GM21360 (cell line): ENCODE measurements at regions not wholly inside any gene's neighbourhood (a gene's known extent, or its start where the extent isn't known, plus 50 kb on each side); places are given as distances from the start of the nearest gene placed in this dataset.
"Not testable (repeated sequence)": the region's sequence is repeated elsewhere in the genome, so short reads cannot be mapped to it uniquely, and the experiment has no call there.

Experiments
- ATAC-seq: cut with Tn5 transposase; IDR thresholded peaks from one replicate; pipeline ENCODE4 v1.9.1; 2021; ENCODE audit warnings: mild to moderate bottlenecking, moderate library complexity; ENCODE audit not compliant: unreplicated experiment

DNA sequence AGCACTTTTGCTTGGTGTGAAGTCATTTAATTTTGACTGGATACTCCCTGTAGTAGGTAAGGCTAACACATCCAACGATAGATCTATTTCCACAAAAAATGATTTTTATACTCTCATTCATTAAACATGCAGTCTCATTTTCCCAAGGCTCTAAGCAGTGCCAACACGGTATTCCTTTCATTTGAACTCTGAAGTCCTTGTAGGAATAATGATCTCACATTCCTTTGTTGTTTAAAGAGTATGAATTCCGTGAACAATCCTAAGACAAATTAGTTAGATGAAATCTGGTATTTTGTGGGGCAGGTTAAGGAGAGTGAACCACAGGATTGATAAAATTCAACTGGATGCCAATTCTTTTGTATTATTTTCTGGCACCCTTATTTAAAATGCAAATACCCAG lies 66.6 kb downstream of the LACC1 start:
- ATAC-seq = no peak

DNA sequence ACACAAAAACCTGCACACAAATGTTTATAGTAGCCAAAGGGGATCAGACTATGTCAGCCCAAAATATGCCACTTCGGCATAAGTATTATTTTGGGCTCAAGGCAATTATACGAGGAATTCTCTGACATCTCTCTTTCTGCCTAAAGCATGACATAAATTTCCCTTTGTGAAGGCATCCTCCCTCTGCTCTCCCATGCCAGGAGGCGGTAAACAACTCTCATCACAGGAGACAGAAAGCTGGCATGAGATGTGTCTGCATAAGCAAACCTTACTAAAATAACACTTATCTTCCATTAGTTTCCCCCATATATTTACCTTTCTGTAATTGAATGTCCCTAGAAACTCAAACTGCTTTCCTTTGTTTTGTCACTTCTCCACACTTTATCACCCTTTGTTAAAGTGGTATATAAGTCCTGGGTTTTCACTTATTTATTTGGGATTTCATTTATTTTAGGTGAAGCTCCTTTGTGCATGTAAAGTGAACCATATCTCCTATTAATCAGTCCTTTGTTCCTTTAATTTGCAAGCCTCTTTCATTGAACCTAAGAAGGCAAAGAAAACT lies 68.3 kb downstream of the LACC1 start:
- ATAC-seq = no peak

DNA sequence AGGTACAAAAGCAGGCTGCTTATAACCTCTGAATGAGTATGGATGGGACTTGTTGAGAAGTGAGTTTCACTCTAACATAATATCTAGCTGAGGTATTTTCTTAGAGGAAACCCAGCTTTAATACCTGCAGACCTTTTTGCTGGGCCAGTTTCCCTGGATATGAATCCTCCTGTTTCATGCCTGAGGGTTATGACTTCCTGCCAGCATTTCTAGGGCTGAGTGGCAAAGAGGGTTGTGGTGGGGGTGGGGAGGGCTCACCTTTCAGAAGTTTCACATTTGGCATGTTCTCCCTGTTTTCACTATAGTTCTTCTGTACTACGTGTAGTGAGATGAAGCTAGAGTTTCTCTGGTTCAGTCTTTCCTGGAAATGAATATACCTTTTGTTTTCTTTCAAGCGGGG lies 73.7 kb downstream of the LACC1 start:
- no peak for ATAC-seq

DNA sequence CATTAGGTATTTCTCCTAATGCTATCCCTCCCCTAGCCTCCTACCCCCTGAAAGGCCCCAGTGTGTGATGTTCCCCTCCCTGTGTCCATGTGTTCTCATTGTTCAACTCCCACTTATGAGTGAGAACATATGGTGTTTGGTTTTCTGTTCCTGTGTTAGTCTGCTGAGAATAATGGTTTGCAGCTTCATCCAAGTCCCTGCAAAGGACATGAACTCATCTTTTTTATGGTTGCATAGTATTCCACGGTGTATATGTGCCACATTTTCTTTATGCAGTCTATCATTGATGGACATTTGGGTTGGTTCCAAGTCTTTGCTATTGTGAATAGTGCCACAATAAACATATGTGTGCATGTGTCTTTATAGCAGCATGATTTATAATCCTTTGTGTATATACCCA lies 77.3 kb downstream of the LACC1 start:
- ATAC-seq = not testable (repeated sequence)

DNA sequence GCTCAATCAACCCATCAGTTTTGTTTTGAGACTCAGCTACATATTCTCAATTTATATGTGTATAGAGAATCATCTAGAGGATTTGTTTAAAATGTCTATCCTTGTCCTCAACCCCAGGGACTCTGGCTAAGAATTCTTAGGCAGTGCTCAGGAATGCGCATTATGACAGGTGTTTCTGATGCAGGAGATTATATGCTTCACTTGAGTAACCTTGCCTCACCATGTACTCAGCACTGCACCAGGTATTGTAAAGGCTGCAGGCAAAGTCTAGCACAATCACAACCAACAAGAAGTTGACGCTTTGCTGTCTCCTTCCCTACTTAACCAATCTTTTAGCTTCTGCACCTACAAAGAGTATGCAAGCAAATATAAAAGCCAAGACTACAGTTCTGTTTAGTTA lies 79.6 kb downstream of the LACC1 start:
- ATAC-seq = no peak

DNA sequence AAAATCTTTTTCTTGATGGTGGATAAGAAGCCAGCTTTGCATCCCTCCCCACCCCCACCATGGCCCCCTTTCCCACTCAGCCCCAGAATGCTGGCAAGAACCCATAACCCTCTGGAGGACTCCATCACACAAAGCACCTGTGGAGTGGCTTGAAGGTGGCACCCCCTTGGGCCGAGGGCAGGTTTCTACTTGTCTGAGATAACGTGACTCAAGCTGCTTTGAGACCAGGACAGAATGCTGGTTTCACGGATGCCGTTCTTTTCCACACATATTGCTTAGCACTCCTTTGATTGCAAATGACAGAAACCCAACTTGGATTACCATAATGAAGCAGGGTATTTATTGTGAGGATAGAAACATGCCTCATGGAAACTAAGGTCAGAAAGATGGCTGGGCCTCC lies 82.2 kb downstream of the LACC1 start:
- no peak for ATAC-seq

DNA sequence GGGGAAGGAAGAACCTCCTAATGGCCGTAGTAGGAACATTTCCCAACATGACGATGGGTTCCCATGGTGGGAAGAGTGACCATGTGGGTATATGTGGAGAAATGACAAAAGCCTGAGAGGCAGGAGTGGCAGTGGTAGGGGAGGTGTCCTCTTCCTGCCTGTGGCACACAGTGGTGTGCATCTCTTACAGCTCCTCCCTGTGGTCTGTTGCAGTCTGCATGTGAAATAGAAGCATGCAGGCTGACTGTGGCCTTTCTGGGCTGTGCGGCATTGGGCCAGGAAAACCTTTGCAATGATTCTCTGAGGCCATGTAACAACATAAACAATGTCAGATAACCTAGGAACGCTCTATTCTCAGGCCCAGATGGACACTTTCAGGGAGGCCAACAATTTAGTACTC lies 84.0 kb downstream of the LACC1 start:
- ATAC-seq = no peak

DNA sequence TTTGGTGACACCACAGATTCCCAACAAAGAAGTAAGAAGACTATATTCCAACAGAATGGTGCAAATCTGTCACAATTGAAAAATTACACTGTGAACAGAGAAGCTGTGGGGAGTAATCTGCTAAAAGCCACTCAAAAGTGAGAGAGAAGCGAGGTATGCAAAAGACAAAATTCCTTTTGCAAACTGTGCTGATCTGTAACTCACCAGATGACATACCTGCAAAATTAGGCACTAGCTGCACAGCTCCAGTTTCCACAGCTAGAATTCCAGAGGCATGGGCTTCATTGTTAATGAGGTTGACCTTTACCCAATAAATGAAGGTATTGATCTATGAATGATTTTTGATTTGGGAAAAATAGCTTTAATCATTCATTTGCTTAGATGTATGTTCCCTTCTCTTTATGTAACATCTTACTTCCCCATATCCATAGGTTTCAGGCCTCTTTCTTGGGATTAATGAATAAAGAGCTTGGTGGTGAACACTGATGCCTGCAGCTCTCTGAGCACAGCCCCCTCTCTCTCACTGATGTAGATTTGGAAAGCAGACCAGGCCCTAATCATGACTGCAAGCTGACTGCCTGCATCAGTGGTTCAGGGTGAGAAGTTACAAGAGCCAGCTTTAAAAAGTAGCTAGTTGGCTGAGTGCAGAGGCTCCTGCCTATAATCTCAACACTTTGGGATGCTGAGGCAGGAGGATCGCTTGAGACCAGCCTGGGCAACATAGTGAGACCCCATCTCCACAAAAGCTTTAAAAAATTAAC lies 85.2 kb downstream of the LACC1 start:
- no peak for ATAC-seq

DNA sequence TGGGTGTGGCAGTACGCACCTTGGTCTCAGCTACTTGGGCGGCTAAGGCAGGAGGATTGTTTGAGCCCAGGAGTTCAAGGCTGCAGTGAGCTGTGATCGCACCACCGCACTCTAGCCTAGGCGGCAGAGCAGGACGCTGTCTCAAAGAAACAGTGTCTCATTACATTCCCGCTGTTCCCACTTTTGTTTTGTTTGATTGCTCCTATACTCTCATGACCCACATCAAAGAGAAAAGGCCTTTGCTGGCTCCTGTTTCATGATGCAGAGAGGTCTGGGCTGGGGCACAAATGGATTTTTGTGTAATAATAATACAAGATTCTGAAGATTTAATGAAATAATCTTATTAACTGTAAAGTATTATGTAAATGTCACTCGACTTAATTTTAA lies 85.7 kb downstream of the LACC1 start:
- no peak for ATAC-seq

DNA sequence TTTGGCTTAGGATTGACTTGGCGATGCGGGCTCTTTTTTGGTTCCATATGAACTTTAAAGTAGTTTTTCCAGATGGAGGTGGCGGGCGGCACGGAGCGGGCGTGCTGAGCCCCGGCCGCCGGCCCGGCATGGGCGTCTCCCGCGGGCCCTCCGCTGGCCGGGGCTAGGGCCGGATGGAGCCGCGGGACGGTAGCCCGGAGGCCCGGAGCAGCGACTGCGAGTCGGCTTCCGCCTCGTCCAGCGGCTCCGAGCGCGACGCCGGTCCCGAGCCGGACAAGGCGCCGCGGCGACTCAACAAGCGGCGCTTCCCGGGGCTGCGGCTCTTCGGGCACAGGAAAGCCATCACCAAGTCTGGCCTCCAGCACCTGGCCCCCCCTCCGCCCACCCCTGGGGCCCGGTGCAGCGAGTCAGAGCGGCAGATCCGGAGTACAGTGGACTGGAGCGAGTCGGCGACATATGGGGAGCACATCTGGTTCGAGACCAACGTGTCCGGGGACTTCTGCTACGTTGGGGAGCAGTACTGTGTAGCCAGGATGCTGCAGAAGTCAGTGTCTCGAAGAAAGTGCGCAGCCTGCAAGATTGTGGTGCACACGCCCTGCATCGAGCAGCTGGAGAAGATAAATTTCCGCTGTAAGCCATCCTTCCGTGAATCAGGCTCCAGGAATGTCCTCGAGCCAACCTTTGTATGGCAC lies 88.7 kb downstream of the LACC1 start:
- ATAC-seq = not testable (repeated sequence)

DNA sequence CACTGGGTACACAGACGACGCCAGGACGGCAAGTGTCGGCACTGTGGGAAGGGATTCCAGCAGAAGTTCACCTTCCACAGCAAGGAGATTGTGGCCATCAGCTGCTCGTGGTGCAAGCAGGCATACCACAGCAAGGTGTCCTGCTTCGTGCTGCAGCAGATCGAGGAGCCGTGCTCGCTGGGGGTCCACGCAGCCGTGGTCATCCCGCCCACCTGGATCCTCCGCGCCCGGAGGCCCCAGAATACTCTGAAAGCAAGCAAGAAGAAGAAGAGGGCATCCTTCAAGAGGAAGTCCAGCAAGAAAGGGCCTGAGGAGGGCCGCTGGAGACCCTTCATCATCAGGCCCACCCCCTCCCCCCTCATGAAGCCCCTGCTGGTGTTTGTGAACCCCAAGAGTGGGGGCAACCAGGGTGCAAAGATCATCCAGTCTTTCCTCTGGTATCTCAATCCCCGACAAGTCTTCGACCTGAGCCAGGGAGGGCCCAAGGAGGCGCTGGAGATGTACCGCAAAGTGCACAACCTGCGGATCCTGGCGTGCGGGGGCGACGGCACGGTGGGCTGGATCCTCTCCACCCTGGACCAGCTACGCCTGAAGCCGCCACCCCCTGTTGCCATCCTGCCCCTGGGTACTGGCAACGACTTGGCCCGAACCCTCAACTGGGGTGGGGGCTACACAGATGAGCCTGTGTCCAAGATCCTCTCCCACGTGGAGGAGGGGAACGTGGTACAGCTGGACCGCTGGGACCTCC lies 89.4 kb downstream of the LACC1 start:
- ATAC-seq = not testable (repeated sequence)

DNA sequence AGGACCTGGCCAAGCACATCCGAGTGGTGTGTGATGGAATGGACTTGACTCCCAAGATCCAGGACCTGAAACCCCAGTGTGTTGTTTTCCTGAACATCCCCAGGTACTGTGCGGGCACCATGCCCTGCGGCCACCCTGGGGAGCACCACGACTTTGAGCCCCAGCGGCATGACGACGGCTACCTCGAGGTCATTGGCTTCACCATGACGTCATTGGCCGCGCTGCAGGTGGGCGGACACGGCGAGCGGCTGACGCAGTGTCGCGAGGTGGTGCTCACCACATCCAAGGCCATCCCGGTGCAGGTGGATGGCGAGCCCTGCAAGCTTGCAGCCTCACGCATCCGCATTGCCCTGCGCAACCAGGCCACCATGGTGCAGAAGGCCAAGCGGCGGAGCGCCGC lies 90.2 kb downstream of the LACC1 start:
- not testable (repeated sequence) for ATAC-seq

DNA sequence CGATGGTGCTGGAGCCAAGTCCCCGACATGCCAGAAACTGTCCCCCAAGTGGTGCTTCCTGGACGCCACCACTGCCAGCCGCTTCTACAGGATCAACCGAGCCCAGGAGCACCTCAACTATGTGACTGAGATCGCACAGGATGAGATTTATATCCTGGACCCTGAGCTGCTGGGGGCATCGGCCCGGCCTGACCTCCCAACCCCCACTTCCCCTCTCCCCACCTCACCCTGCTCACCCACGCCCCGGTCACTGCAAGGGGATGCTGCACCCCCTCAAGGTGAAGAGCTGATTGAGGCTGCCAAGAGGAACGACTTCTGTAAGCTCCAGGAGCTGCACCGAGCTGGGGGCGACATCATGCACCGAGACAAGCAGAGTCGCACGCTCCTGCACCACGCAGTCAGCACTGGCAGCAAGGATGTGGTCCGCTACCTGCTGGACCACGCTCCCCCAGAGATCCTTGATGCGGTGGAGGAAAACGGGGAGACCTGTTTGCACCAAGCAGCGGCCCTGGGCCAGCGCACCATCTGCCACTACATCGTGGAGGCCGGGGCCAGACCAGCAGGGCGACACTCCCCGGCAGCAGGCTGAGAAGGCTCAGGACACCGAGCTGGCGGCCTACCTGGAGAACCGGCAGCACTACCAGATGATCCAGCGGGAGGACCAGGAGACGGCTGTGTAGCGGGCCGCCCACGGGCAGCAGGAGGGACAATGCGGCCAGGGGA lies 91.0 kb downstream of the LACC1 start:
- ATAC-seq = not testable (repeated sequence)

DNA sequence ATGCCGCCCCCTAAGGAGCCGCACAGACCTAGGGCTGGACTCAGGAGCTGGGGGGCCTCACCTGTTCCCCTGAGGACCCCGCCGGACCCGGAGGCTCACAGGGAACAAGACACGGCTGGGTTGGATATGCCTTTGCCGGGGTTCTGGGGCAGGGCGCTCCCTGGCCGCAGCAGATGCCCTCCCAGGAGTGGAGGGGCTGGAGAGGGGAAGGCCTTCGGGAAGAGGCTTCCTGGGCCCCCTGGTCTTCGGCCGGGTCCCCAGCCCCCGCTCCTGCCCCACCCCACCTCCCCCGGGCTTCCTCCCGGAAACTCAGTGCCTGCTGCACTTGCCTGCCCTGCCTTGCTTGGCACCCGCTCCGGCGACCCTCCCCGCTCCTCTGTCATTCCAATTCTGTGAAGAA lies 91.6 kb downstream of the LACC1 start:
- not testable (repeated sequence) for ATAC-seq

DNA sequence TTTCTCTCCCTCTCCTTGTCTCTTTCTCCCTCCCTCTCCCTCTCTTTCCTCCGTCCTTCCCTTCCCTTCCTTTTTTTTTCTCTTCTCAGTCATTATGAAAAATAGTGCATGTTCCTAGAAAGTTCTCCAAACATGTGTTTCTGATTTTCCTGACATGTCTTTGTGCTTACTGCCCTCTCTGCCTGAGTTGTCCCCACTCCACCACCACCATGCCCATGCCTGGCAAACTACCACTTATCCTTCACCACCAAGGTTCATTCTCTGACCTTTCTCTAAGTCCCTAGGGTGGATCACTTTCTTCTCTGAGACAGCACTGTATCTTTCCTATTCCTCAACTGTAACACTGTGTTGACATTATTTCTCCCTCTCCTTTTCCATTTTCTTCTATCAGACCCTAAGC lies 98.2 kb downstream of the LACC1 start:
- ATAC-seq = no peak

DNA sequence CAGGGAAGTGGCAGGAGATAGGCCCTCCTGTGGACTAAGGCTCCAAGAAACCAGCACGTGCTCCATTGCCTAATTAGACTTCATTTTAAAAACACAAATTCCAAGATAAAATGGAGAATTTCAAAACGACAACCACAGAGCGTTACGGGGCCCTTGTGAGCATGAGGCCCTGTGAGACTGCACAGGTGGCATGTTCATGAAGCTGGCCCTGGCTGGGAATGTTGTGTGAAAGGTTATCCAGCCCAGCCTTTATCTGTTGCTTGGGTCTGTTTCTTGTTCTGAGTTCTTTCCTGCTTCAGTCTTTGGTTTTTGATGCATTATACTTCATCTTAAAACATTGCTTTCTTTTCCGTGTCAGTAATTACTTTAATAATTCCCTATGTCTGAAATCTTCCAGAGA lies 99.0 kb downstream of the LACC1 start:
- ATAC-seq = no peak

DNA sequence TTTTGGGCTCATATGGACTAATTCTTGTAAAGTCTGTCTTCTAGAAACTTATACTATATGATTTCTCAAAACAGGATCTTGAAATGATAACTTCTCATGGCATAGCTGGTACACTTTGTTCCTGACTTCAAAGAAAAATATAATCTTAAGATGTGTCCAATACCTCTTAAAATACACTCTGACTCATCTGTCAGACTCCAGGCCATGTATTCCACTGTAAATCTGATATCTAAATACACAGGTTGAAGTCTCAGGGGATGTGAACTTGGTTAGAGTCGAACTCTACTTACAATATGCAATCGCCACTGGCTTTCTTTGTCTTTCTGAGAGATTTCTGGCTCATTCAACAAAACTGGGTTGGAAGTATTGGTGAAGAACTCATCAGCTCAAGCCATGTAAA lies 99.8 kb downstream of the LACC1 start:
- ATAC-seq = no peak

DNA sequence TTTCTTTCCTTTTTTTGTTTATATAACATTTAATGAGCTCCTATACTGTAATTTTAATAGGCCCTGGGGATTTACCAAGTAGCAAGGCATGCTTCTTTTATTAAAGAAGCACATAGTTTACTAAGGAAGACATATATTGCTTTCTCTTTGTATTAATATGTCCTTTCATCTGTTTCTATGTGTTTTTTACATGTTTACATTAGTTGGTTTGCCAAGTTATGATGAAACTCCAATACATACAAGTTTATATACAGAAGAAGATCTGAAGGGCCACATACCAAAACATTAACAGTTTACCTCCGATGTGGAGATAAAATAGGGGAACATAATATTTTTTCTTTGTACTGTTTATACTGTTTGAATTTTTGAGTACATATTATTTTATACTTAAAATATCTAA lies 100.9 kb downstream of the LACC1 start:
- ATAC-seq = no peak

DNA sequence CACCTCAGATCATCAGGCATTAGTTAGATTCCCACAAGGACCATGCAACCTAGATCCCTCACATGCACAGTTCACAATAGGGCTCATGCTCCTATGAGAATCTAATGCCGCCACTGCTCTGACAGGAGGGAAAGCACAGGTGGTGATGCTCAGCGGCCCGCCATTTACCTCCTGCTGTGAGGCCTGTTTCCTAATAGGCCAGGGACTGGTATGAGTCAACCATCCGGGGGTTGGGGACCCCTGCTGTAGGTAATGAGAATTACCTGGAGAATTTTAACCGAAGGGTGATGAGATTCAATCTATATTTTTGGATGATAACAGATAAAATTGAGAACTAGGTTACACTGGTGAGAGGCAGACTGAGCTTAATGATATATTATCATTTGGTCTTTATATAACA lies 101.4 kb downstream of the LACC1 start:
- no peak for ATAC-seq

DNA sequence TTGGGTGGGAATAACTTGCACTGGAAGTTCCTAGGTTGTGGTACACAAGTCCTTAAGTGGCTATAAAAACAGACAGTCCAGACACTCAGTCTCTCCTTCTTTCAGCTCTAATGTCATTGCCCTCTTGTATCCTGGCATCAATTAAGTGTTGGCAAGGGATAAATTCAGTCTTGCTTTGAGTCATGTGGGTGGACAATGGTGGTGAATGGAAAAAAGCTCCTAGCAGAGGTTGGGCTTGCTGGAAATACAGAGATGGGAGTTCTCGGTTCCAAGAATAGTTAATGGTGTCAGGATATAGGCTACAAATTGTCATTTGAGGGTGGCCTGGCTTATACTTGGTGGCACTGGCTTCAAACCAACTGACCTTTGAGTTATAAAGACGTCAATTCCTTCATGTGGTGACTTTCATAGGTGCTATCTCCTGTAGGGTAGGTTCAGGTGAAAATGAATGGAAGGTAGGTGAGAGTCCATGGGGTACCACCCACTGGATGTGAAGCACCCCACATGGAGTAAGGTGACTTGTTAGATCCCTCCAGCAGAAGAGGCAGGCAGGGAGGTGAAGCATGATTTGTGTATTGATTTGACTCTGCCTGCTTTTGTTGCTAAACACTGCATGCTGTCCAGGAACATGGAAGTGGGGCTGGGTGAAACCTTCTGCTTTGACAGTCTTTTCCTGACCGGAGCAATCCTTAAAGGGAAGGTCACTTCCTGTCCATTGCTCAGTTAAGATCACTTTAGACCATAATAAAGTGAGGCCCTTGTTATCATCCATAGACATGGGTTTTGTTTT lies 102.0 kb downstream of the LACC1 start:
- no peak for ATAC-seq
